ENCODE measurements at regions not wholly inside any gene's neighbourhood (a gene's known extent, or its start where the extent isn't known, plus 50 kb on each side); places are given as distances from the start of the nearest gene placed in this dataset.

GRCh38 chr15:91552555-91552954 lies 301.0 kb upstream of the SLCO3A1 start:
- Histone ChIP-seq H3K9me3 (ENCODE audit: low read depth) (no peaks in the 10 kb centered on the region), H3K4me3 (no peak overlapping the region), H3K27me3 (no peaks in the 10 kb centered on the region), H3K27ac (no peak overlapping the region), H3K36me3 (no peaks in the 10 kb centered on the region), H3K4me1 (ENCODE audit: low read depth) (no peaks in the 10 kb centered on the region)
- no peak for TF ChIP-seq CTCF (IDR thresholded peaks at IDR 0.05; ENCODE audit: low read depth, low read length)
- DNase-seq (ENCODE audit: low read depth in 1 of 2, low spot score in 1 of 2), result no peak

GRCh38 chr15:91553196-91553854 lies 300.2 kb upstream of the SLCO3A1 start:
- TF ChIP-seq CTCF (IDR thresholded peaks at IDR 0.05; ENCODE audit: low read depth, low read length), result no peak
- Histone ChIP-seq H3K4me3 (no peak overlapping the region), H3K9me3 (ENCODE audit: low read depth) (no peaks in the 10 kb centered on the region), H3K27me3 (no peaks in the 10 kb centered on the region), H3K4me1 (ENCODE audit: low read depth) (no peaks in the 10 kb centered on the region), H3K36me3 (no peaks in the 10 kb centered on the region), H3K27ac (no peak overlapping the region)
- no peak for DNase-seq (ENCODE audit: low read depth in 1 of 2, low spot score in 1 of 2)

GRCh38 chr15:91555312-91555711 lies 298.2 kb upstream of the SLCO3A1 start:
- H3K27me3 ChIP-seq, result no peaks in the 10 kb centered on the region
- H3K27ac ChIP-seq, result no peak overlapping the region
- no peak for DNase-seq (ENCODE audit: low read depth in 1 of 2, low spot score in 1 of 2)
- H3K4me1 ChIP-seq (ENCODE audit: low read depth), result no peaks in the 10 kb centered on the region
- no peak for TF ChIP-seq CTCF (IDR thresholded peaks at IDR 0.05; ENCODE audit: low read depth, low read length)
- no peaks in the 10 kb centered on the region for H3K9me3 ChIP-seq (ENCODE audit: low read depth)
- no peak overlapping the region for H3K4me3 ChIP-seq
- no peaks in the 10 kb centered on the region for H3K36me3 ChIP-seq

- no peak for TF ChIP-seq CTCF (IDR thresholded peaks at IDR 0.05; ENCODE audit: low read depth, low read length)
- DNase-seq (ENCODE audit: low read depth in 1 of 2, low spot score in 1 of 2), result no peak
- no peak overlapping the region for H3K27ac ChIP-seq
- no peaks in the 10 kb centered on the region for H3K4me1 ChIP-seq (ENCODE audit: low read depth)
- H3K36me3 ChIP-seq, result no peaks in the 10 kb centered on the region
- no peaks in the 10 kb centered on the region for H3K9me3 ChIP-seq (ENCODE audit: low read depth)
- no peak overlapping the region for H3K4me3 ChIP-seq
- no peaks in the 10 kb centered on the region for H3K27me3 ChIP-seq
Observed at GRCh38 chr15:91556926-91557325, 296.6 kb upstream of the SLCO3A1 start.

- Histone ChIP-seq H3K36me3 (no peaks in the 10 kb centered on the region), H3K9me3 (ENCODE audit: low read depth) (no peaks in the 10 kb centered on the region), H3K27me3 (no peaks in the 10 kb centered on the region), H3K4me1 (ENCODE audit: low read depth) (no peaks in the 10 kb centered on the region), H3K27ac (no peak overlapping the region), H3K4me3 (no peak overlapping the region)
- TF ChIP-seq CTCF (IDR thresholded peaks at IDR 0.05; ENCODE audit: low read depth, low read length), result no peak
- DNase-seq (ENCODE audit: low read depth in 1 of 2, low spot score in 1 of 2), result no peak
Observed at GRCh38 chr15:91559066-91559465, 294.4 kb upstream of the SLCO3A1 start.

Data from cardiac muscle cell (in vitro differentiated cells and primary cell).